ENCODE measurements at regions not wholly inside any gene's neighbourhood (a gene's known extent, or its start where the extent isn't known, plus 50 kb on each side); places are given as distances from the start of the nearest gene placed in this dataset.

DNA sequence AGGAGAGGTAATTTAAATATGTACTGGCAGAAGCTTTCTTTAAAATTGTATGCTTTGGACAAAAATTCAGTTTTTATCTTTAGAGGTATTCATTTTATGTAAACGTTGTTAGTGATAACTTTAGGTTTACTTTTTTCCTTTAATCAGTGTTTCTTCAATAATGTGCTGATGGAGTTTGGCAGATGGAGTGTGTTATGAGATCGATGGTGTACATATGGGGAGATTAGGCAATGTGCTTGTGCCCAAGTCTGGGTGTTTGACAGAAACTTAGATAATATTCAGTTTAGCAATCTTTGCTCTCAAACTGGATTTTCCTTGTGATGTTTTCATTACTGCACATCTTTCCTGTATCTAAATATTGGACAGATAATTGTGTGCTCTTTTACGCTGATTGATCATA is 425.4 kb downstream of the JRKL start:
- Histone ChIP-seq H3K4ac (ENCODE audit: low read depth, low read length) (no peak overlapping the region), H3K79me2 (ENCODE audit: insufficient read depth, low read length) (no peaks in the 10 kb centered on the region), H2BK120ac (ENCODE audit: low read depth, low read length, poor library complexity, severe bottlenecking) (no peak overlapping the region), H3K27me3 (ENCODE audit: insufficient read depth, low read length) (no peaks in the 10 kb centered on the region), H3K23me2 (ENCODE audit: insufficient read length, low read depth, low read length, poor library complexity, severe bottlenecking) (no peaks in the 10 kb centered on the region), H2BK15ac (ENCODE audit: low read depth, low read length) (no peak overlapping the region), H3K27ac (ENCODE audit: insufficient read length, low read depth, low read length) (no peak overlapping the region), H3K18ac (ENCODE audit: insufficient read length, low read depth, low read length) (no peak overlapping the region), H3K56ac (ENCODE audit: insufficient read length, low read depth, low read length) (no peak overlapping the region), H3K79me1 (ENCODE audit: insufficient read depth, low read depth, low read length, poor library complexity, severe bottlenecking) (no peaks in the 10 kb centered on the region), H3K4me1 (ENCODE audit: insufficient read depth, low read length) (no peaks in the 10 kb centered on the region), H4K5ac (ENCODE audit: insufficient read length, low read depth, low read length) (no peak overlapping the region), H3K9ac (ENCODE audit: extremely low read depth, insufficient read length, low read length) (no peak overlapping the region), H4K8ac (replicated peaks; ENCODE audit: insufficient read length, low read depth, low read length) (no peak overlapping the region), H3T11ph (ENCODE audit: low read length) (no peak overlapping the region), H2BK12ac (ENCODE audit: insufficient read length, low read depth, low read length) (no peak overlapping the region), H3K14ac (ENCODE audit: insufficient read depth, low read length) (no peak overlapping the region), H3K9me3 (ENCODE audit: control insufficient read depth, low read depth, low read length) (no peaks in the 10 kb centered on the region), H2BK5ac (ENCODE audit: insufficient read length, low read length) (no peak overlapping the region), H2BK20ac (ENCODE audit: low read depth, low read length, poor library complexity, severe bottlenecking) (no peak overlapping the region), H4K91ac (ENCODE audit: insufficient read length, low read depth, low read length) (no peak overlapping the region), H3K4me2 (ENCODE audit: insufficient read depth, insufficient read length, low read length) (no peak overlapping the region), H3K23ac (ENCODE audit: insufficient read length, low read depth, low read length) (no peak overlapping the region), H2AK5ac (ENCODE audit: insufficient read length, low read length) (no peak overlapping the region), H2AFZ (ENCODE audit: low read length) (no peak overlapping the region), H4K20me1 (ENCODE audit: control insufficient read depth, insufficient read depth, insufficient read length) (no peaks in the 10 kb centered on the region)
- no peaks in the 10 kb centered on the region for H3K36me3 Mint-ChIP-seq (ENCODE audit: insufficient read depth in 1 of 3, low read depth in 3 of 3)
- H3K4me1 Mint-ChIP-seq: peaks cover 4 to 6% of the 10 kb centered on the region in 2 experiments; a peak in 2 of 4 replicates
- TF ChIP-seq, protein P1, sequence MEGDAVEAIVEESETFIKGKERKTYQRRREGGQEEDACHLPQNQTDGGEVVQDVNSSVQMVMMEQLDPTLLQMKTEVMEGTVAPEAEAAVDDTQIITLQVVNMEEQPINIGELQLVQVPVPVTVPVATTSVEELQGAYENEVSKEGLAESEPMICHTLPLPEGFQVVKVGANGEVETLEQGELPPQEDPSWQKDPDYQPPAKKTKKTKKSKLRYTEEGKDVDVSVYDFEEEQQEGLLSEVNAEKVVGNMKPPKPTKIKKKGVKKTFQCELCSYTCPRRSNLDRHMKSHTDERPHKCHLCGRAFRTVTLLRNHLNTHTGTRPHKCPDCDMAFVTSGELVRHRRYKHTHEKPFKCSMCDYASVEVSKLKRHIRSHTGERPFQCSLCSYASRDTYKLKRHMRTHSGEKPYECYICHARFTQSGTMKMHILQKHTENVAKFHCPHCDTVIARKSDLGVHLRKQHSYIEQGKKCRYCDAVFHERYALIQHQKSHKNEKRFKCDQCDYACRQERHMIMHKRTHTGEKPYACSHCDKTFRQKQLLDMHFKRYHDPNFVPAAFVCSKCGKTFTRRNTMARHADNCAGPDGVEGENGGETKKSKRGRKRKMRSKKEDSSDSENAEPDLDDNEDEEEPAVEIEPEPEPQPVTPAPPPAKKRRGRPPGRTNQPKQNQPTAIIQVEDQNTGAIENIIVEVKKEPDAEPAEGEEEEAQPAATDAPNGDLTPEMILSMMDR (conservative IDR thresholded peaks at IDR 0.05): no peak
- H3K4me3 Mint-ChIP-seq: no peak overlapping the region
- DNase-seq: no peak
- H3K27me3 Mint-ChIP-seq (ENCODE audit: low read depth): no peaks in the 10 kb centered on the region
- H3K9me3 Mint-ChIP-seq: peaks cover 0 to 3% of the 10 kb centered on the region in 2 experiments; a peak in 4 of 5 replicates
- no CpG with 5 or more reads among the region's 3 CpGs for WGBS (ENCODE audit: extremely low coverage, insufficient read length, low lambda C conversion rate)
- no peak overlapping the region for H3K27ac Mint-ChIP-seq
